ENCODE measurements at regions not wholly inside any gene's neighbourhood (a gene's known extent, or its start where the extent isn't known, plus 50 kb on each side); places are given as distances from the start of the nearest gene placed in this dataset.

- intact Hi-C loops (cut with micrococcal nuclease): no loop called here
- H3K4me1 ChIP-seq (ENCODE audit: control insufficient read depth in 2 of 2, insufficient read depth in 2 of 2, low read length in 2 of 2): no peaks in the 10 kb centered on the region
- TF ChIP-seq CTCF (IDR thresholded peaks at IDR 0.05) (no peak), EZH2 (IDR thresholded peaks at IDR 0.05; ENCODE audit: borderline replicate concordance, insufficient read depth, low read depth, low read length, poor library complexity, severe bottlenecking) (no peak)
- H3K27me3 ChIP-seq (replicated peaks in 1 of 4; ENCODE audit: control extremely low read depth in 1 of 4, control insufficient read depth in 3 of 4, insufficient read depth in 4 of 4, low read length in 3 of 4): no peaks in the 10 kb centered on the region
- Mint-ChIP-seq H3K9me3 (ENCODE audit: insufficient read depth) (no peaks in the 10 kb centered on the region), H3K27ac (no peak overlapping the region), H3K4me1 (no peaks in the 10 kb centered on the region), H3K27me3 (no peaks in the 10 kb centered on the region), H3K4me3 (no peak overlapping the region)
- no peak overlapping the region for H3K9ac ChIP-seq (ENCODE audit: low read length)
- H3K4me3 ChIP-seq (ENCODE audit: control extremely low read depth in 1 of 5, extremely low read depth in 1 of 5, insufficient read depth in 1 of 5, low read depth in 2 of 5, low read length in 4 of 5): no peak overlapping the region
- no peak overlapping the region for H3K27ac ChIP-seq (ENCODE audit: low read length in 2 of 2)
- ChIA-PET CTCF (no interaction called here), POLR2A (no interaction called here)
- no peaks in the 10 kb centered on the region for H3K9me3 ChIP-seq (ENCODE audit: control extremely low read depth in 1 of 3, control insufficient read depth in 2 of 3, insufficient read depth in 1 of 3, low read length in 2 of 3)
- H3K36me3 ChIP-seq (replicated peaks in 1 of 2; ENCODE audit: control extremely low read depth in 1 of 2, control insufficient read depth in 1 of 2, extremely low read depth in 1 of 2, insufficient read depth in 2 of 2, low read length in 1 of 2): no peaks in the 10 kb centered on the region
- DNase-seq: no peak
- no peaks in the 10 kb centered on the region for H3K79me2 ChIP-seq (ENCODE audit: control insufficient read depth, insufficient read depth, low read length)
- no peak for ATAC-seq (ENCODE audit: low read depth)
- no peaks in the 10 kb centered on the region for H4K20me1 ChIP-seq (ENCODE audit: control insufficient read depth, insufficient read depth, low read length, poor library complexity, severe bottlenecking)
- H3K4me2 ChIP-seq (replicated peaks; ENCODE audit: low read depth, low read length, poor library complexity, severe bottlenecking): no peak overlapping the region
- no CpG with 5 or more reads among the region's 1 CpG for WGBS (ENCODE audit: insufficient coverage)
- no peak overlapping the region for H2AFZ ChIP-seq (ENCODE audit: insufficient read depth, low read depth, low read length, poor library complexity, severe bottlenecking)
Observed at GRCh38 chr6:84905823-84906222, 141.4 kb upstream of the TBX18 start.

- no peak for ATAC-seq (ENCODE audit: low read depth)
- H3K4me1 ChIP-seq (ENCODE audit: control insufficient read depth in 2 of 2, insufficient read depth in 2 of 2, low read length in 2 of 2): no peaks in the 10 kb centered on the region
- 89% methylated on average over 3 of the region's 3 CpGs for WGBS (ENCODE audit: insufficient coverage)
- no peaks in the 10 kb centered on the region for H3K27me3 ChIP-seq (replicated peaks in 1 of 4; ENCODE audit: control extremely low read depth in 1 of 4, control insufficient read depth in 3 of 4, insufficient read depth in 4 of 4, low read length in 3 of 4)
- ChIA-PET POLR2A (no interaction called here), CTCF (no interaction called here)
- Mint-ChIP-seq H3K9me3 (ENCODE audit: insufficient read depth) (no peaks in the 10 kb centered on the region), H3K4me3 (no peak overlapping the region), H3K27me3 (no peaks in the 10 kb centered on the region), H3K27ac (no peak overlapping the region), H3K4me1 (no peaks in the 10 kb centered on the region)
- H3K9me3 ChIP-seq (ENCODE audit: control extremely low read depth in 1 of 3, control insufficient read depth in 2 of 3, insufficient read depth in 1 of 3, low read length in 2 of 3): no peaks in the 10 kb centered on the region
- no peaks in the 10 kb centered on the region for H3K36me3 ChIP-seq (replicated peaks in 1 of 2; ENCODE audit: control extremely low read depth in 1 of 2, control insufficient read depth in 1 of 2, extremely low read depth in 1 of 2, insufficient read depth in 2 of 2, low read length in 1 of 2)
- no peak overlapping the region for H3K4me3 ChIP-seq (ENCODE audit: control extremely low read depth in 1 of 5, extremely low read depth in 1 of 5, insufficient read depth in 1 of 5, low read depth in 2 of 5, low read length in 4 of 5)
- no peak for DNase-seq
- no peak overlapping the region for H3K27ac ChIP-seq (ENCODE audit: low read length in 2 of 2)
- no peak overlapping the region for H2AFZ ChIP-seq (ENCODE audit: insufficient read depth, low read depth, low read length, poor library complexity, severe bottlenecking)
- no peak overlapping the region for H3K9ac ChIP-seq (ENCODE audit: low read length)
- no peak for TF ChIP-seq EZH2 (IDR thresholded peaks at IDR 0.05; ENCODE audit: borderline replicate concordance, insufficient read depth, low read depth, low read length, poor library complexity, severe bottlenecking)
- TF ChIP-seq CTCF (IDR thresholded peaks at IDR 0.05): no peak
- no peaks in the 10 kb centered on the region for H3K79me2 ChIP-seq (ENCODE audit: control insufficient read depth, insufficient read depth, low read length)
- no peak overlapping the region for H3K4me2 ChIP-seq (replicated peaks; ENCODE audit: low read depth, low read length, poor library complexity, severe bottlenecking)
- no peaks in the 10 kb centered on the region for H4K20me1 ChIP-seq (ENCODE audit: control insufficient read depth, insufficient read depth, low read length, poor library complexity, severe bottlenecking)
- intact Hi-C loops (cut with micrococcal nuclease): no loop called here
Observed at GRCh38 chr6:84902354-84902928, 138.0 kb upstream of the TBX18 start.

Data from B cell (primary cell).